Left kidney (tissue), 1 donor: ENCODE measurements at regions not wholly inside any gene's neighbourhood (a gene's known extent, or its start where the extent isn't known, plus 50 kb on each side); places are given as distances from the start of the nearest gene placed in this dataset.

ENCODE experiments used
- DNase-seq: peaks from one replicate; pipeline ENCODE4 v3.0.0-alpha.2; 2013

GRCh38 chr3:79869461-79870312 lies 101.9 kb upstream of the ROBO1 start:
- DNase-seq, result no peak

- no peak for DNase-seq
Measured at GRCh38 chr3:79866162-79866561, 98.4 kb upstream of the ROBO1 start.

- no peak for DNase-seq
Measured at GRCh38 chr3:79864077-79864476, 96.3 kb upstream of the ROBO1 start.

- no peak for DNase-seq
Measured at GRCh38 chr3:79848876-79849275, 81.1 kb upstream of the ROBO1 start.

GRCh38 chr3:79847928-79848327 lies 80.1 kb upstream of the ROBO1 start:
- DNase-seq, result no peak

- no peak for DNase-seq
Measured at GRCh38 chr3:79846148-79846933, 78.5 kb upstream of the ROBO1 start.

GRCh38 chr3:79845546-79845945 lies 77.7 kb upstream of the ROBO1 start:
- DNase-seq, result no peak

GRCh38 chr3:79844176-79844575 lies 76.4 kb upstream of the ROBO1 start:
- no peak for DNase-seq

- no peak for DNase-seq
Measured at GRCh38 chr3:79843180-79843579, 75.4 kb upstream of the ROBO1 start.

GRCh38 chr3:79835701-79836100 lies 67.9 kb upstream of the ROBO1 start:
- DNase-seq, result no peak

GRCh38 chr3:79824166-79824565 lies 56.4 kb upstream of the ROBO1 start:
- DNase-seq, result no peak

GRCh38 chr3:79822076-79822475 lies 54.3 kb upstream of the ROBO1 start:
- DNase-seq, result no peak

GRCh38 chr3:79820089-79820488 lies 52.3 kb upstream of the ROBO1 start:
- DNase-seq, result no peak

- no peak for DNase-seq
Measured at GRCh38 chr3:79818015-79818414, 50.2 kb upstream of the ROBO1 start.
